PC-9 (cell line): ENCODE measurements at regions not wholly inside any gene's neighbourhood (a gene's known extent, or its start where the extent isn't known, plus 50 kb on each side); places are given as distances from the start of the nearest gene placed in this dataset.

Experiments used
- BruUV-seq: library from RNA; stranded (reverse); fragments of 400-500 nt; replicated peaks from 2 replicates; lab custom pipeline; 2021; lab: Mats Ljungman, UMichigan
- CTCF ChIA-PET: fragments of 300-600 bp; sonication (Branson Sonifier 250); formaldehyde crosslinking; loops from one replicate; lab custom pipeline; 2022; ENCODE audit warnings: antibody characterized with exemption; lab: Charles Lee
- POLR2A ChIA-PET: fragments of 300-600 bp; sonication (Branson Sonifier 250); formaldehyde crosslinking; loops from one replicate; lab custom pipeline; 2022; ENCODE audit warnings: antibody characterized with exemption; ENCODE audit not compliant: unreplicated experiment; lab: Charles Lee
- DNase-seq, 2 experiments: peaks; one replicate each; pipeline versions ENCODE4 v3.0.0 to v3.0.0-alpha.2; 2015 to 2022; ENCODE audit warnings: mixed read lengths in 1 of 2
- H2AFZ ChIP-seq: fragments of 200-600 bp; sonication (generic); 2 replicates; pipeline ENCODE4 v1.8.1; 2017; ENCODE audit warnings: antibody characterized with exemption
- H3F3A ChIP-seq: fragments of 200-600 bp; sonication (generic); 2 replicates; pipeline ENCODE4 v1.8.1; 2017; ENCODE audit warnings: antibody characterized with exemption, mild to moderate bottlenecking, low read depth; ENCODE audit not compliant: insufficient read depth
- H3K27ac ChIP-seq: fragments of 200-600 bp; sonication (generic); 2 replicates; pipeline ENCODE4 v1.6.1; 2016; ENCODE audit warnings: mixed run types
- H3K27me3 ChIP-seq: fragments of 200-600 bp; sonication (generic); 2 replicates; pipeline ENCODE4 v1.6.1; 2016; ENCODE audit warnings: low read depth, mixed run types; ENCODE audit not compliant: insufficient read depth
- H3K36me3 ChIP-seq: fragments of 200-600 bp; sonication (generic); 2 replicates; pipeline ENCODE4 v1.6.1; 2016; ENCODE audit warnings: low read depth, mixed run types
- H3K4me1 ChIP-seq: fragments of 200-600 bp; sonication (generic); replicated peaks from 2 replicates; pipeline ENCODE4 v1.6.1; 2016; ENCODE audit warnings: mixed run types; ENCODE audit not compliant: insufficient read depth
- H3K4me2 ChIP-seq: fragments of 200-600 bp; sonication (generic); 2 replicates; pipeline ENCODE4 v1.6.1; 2017; ENCODE audit warnings: mixed run types
- H3K4me3 ChIP-seq: fragments of 200-600 bp; sonication (generic); 2 replicates; pipeline ENCODE4 v1.6.1; 2016; ENCODE audit warnings: mixed run types
- H3K79me2 ChIP-seq: fragments of 200-600 bp; sonication (generic); 2 replicates; pipeline ENCODE4 v1.6.1; 2017; ENCODE audit warnings: low read depth, mixed run types
- H3K9me2 ChIP-seq: fragments of 200-600 bp; sonication (generic); 2 replicates; pipeline ENCODE4 v1.8.1; 2017; ENCODE audit warnings: mild to moderate bottlenecking; ENCODE audit not compliant: insufficient read depth
- H3K9me3 ChIP-seq: fragments of 200-600 bp; sonication (generic); 2 replicates; pipeline ENCODE4 v1.8.1; 2016; ENCODE audit warnings: low read depth; ENCODE audit not compliant: insufficient read depth
- H4K20me1 ChIP-seq: fragments of 200-600 bp; sonication (generic); 2 replicates; pipeline ENCODE4 v1.8.1; 2017; ENCODE audit not compliant: insufficient read depth
- CTCF ChIP-seq: fragments of 200-600 bp; sonication (generic); conservative IDR thresholded peaks from 2 replicates; pipeline ENCODE4 v1.6.1; 2017; ENCODE audit warnings: mixed run types, antibody characterized with exemption, mild to moderate bottlenecking, moderate library complexity
- EZH2 ChIP-seq: fragments of 200-600 bp; sonication (generic); IDR thresholded peaks from 2 replicates; pipeline ENCODE4 v1.8.0; 2017; ENCODE audit warnings: antibody characterized with exemption, low read depth
- intact Hi-C: fragments of 100-400 bp; cut with micrococcal nuclease; formaldehyde crosslinking; loops from one replicate; pipeline ENCODE4 v1.10.0; 2022; ENCODE audit not compliant: unreplicated experiment

DNA sequence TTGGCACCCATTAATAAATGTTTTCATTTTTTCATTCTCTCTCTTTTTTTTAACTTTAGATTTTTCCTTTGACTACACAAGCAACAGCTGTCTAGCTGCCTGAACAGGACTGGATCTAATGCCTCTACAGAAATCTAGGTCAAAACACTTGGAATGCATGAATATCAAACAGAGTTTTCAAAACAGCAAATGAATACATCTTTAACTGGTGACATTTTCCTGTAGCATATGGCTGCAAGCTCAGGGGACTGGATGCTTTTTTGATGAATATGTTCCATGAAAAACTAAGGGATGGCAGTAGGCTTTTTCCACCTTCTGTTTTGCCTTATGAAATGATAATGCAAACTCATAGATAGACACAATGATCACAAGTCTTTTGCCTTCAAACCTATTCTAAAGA, 661.7 kb downstream of the MCTP2 start:
- H3K9me3 ChIP-seq, result no peaks in the 10 kb centered on the region
- H3K9me2 ChIP-seq, result no peaks in the 10 kb centered on the region
- H3K4me1 ChIP-seq, result no peaks in the 10 kb centered on the region
- TF ChIP-seq CTCF (no peak), EZH2 (no peak)
- intact Hi-C loops, result no loop called here
- POLR2A ChIA-PET, result no interaction called here
- H4K20me1 ChIP-seq, result no peaks in the 10 kb centered on the region
- no peaks in the 10 kb centered on the region for H3F3A ChIP-seq
- no peak overlapping the region for H2AFZ ChIP-seq
- no peak overlapping the region for H3K4me2 ChIP-seq
- BruUV-seq, result no TSS peak
- H3K36me3 ChIP-seq, result no peaks in the 10 kb centered on the region
- no peaks in the 10 kb centered on the region for H3K27me3 ChIP-seq
- no peak overlapping the region for H3K4me3 ChIP-seq
- CTCF ChIA-PET, result no interaction called here
- no peak for DNase-seq
- H3K27ac ChIP-seq, result no peak overlapping the region
- H3K79me2 ChIP-seq, result no peaks in the 10 kb centered on the region

DNA sequence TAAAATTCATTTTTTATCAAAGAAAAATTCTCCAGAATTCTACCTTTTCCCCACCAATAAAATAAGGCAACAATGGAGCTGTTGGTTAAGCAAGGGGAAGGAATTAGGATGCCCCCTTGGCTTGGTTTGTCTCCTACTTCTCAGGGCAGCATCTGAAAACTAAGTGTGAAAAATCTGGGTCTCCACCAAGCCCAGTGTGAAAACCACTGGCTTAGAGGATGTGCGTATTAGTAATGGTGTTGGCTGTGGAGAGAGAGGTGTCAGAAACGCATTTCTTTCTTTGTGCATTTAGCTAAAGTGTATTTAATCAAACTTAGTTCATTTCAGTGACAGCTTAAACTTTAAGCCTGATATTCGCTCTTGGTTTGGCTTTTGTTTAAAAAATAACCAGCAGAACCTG, 662.7 kb downstream of the MCTP2 start:
- TF ChIP-seq EZH2 (no peak), CTCF (no peak)
- Histone ChIP-seq H3K79me2 (no peaks in the 10 kb centered on the region), H3K4me3 (no peak overlapping the region), H3K9me3 (no peaks in the 10 kb centered on the region), H3K36me3 (no peaks in the 10 kb centered on the region), H4K20me1 (no peaks in the 10 kb centered on the region), H3F3A (no peaks in the 10 kb centered on the region), H3K27ac (no peak overlapping the region), H3K9me2 (no peaks in the 10 kb centered on the region), H3K4me1 (no peaks in the 10 kb centered on the region), H2AFZ (no peak overlapping the region), H3K4me2 (no peak overlapping the region), H3K27me3 (no peaks in the 10 kb centered on the region)
- no TSS peak for BruUV-seq
- POLR2A ChIA-PET, result interaction anchor here (0.6 kb wide), 1 partner anchor 797 kb away, joined by 4 read pairs; no protein-coding TSS in a partner anchor
- intact Hi-C loops, result no loop called here
- DNase-seq, result no peak
- CTCF ChIA-PET, result no interaction called here

- H3K9me3 ChIP-seq, result no peaks in the 10 kb centered on the region
- no TSS peak for BruUV-seq
- H3F3A ChIP-seq, result no peaks in the 10 kb centered on the region
- no peak overlapping the region for H2AFZ ChIP-seq
- DNase-seq, result no peak
- H3K36me3 ChIP-seq, result no peaks in the 10 kb centered on the region
- H3K4me2 ChIP-seq, result no peak overlapping the region
- ChIA-PET CTCF (no interaction called here), POLR2A (no interaction called here)
- H3K4me3 ChIP-seq, result no peak overlapping the region
- H3K4me1 ChIP-seq, result no peaks in the 10 kb centered on the region
- H3K9me2 ChIP-seq, result no peaks in the 10 kb centered on the region; the same call in 1 of the 2 replicates
- H3K27ac ChIP-seq, result no peak overlapping the region
- TF ChIP-seq CTCF, result no peak
- TF ChIP-seq EZH2, result no peak
- H4K20me1 ChIP-seq, result no peaks in the 10 kb centered on the region
- H3K27me3 ChIP-seq, result no peaks in the 10 kb centered on the region; the same call in 1 of the 2 replicates
- intact Hi-C loops, result no loop called here
- H3K79me2 ChIP-seq, result no peaks in the 10 kb centered on the region
These were observed 678.1 kb downstream of the MCTP2 start for GRCh38 chr15:94909510-94909909.
